Adrenal gland (tissue), 9 donors: ENCODE measurements at regions not wholly inside any gene's neighbourhood (a gene's known extent, or its start where the extent isn't known, plus 50 kb on each side); places are given as distances from the start of the nearest gene placed in this dataset.

Experiments
- DNase-seq, 7 donors: peaks; one replicate each; pipeline ENCODE4 v3.0.0-alpha.2; 2019 to 2020
- H3K27ac ChIP-seq, 5 donors: fragments of 200-600 bp; sonication (generic) in 4 of 5; 1 replicate in 3 of 5; 2 replicates in 2 of 5; pipeline versions ENCODE4 v1.5.1 to v1.8.0; 2016 to 2020; ENCODE audit warnings: mild to moderate bottlenecking in 1 of 5
- H3K27me3 ChIP-seq: fragments of 200-600 bp; 2 replicates; pipeline ENCODE4 v1.8.0; 2021
- H3K36me3 ChIP-seq, 2 donors: fragments of 200-600 bp; replicated peaks in 1 of 2; 1 replicate in 1 of 2; 2 replicates in 1 of 2; pipeline versions ENCODE4 v1.5.1 to v1.8.0; 2018 to 2022
- H3K4me1 ChIP-seq, 2 donors: fragments of 200-600 bp; replicated peaks in 1 of 2; 1 replicate in 1 of 2; 2 replicates in 1 of 2; pipeline versions ENCODE4 v1.5.1 to v1.8.0; 2018 to 2021
- H3K4me3 ChIP-seq, 4 donors: fragments of 200-600 bp; sonication (generic) in 3 of 4; one replicate each; pipeline ENCODE4 v1.5.1; 2016 to 2018
- H3K9me3 ChIP-seq, 3 donors: fragments of 200-600 bp; sonication (generic) in 1 of 3; replicated peaks in 1 of 3; 1 replicate in 2 of 3; 2 replicates in 1 of 3; pipeline versions ENCODE4 v1.5.1 to v1.8.0; 2016 to 2021
- POLR2A ChIP-seq, 2 donors: fragments of 450-650 bp; IDR thresholded peaks; one replicate each; pipeline ENCODE4 v1.6.1; 2017; ENCODE audit warnings: antibody characterized with exemption in 2 of 2, mild to moderate bottlenecking in 2 of 2, moderate library complexity in 1 of 2
- WGBS, 4 donors: extraction: QIAGEN DNeasy Blood & Tissue Kit in 2 of 4; methylation state at CpG; one replicate each; pipeline versions ENCODE4 v1.1.5 to v1.1.7; 2013 to 2017; 5-methylcytosine and 5-hydroxymethylcytosine counted together
- intact Hi-C, 2 donors: fragments of 100-400 bp; cut with DNase I; formaldehyde crosslinking; loops; one replicate each; pipeline versions ENCODE4 v1.14.1 to v1.15.0; 2022 to 2023
- TF ChIP-seq, protein P1 (sequence below), 6 experiments: fragments of 450-650 bp in 4 of 6; fragments of 200-600 bp in 2 of 6; sonication (generic) in 1 of 6; IDR thresholded peaks; 1 replicate in 5 of 6; 2 replicates in 1 of 6; pipeline versions ENCODE4 v1.5.1 to v1.8.0; 2016 to 2021; ENCODE audit warnings: antibody characterized with exemption in 6 of 6, mild to moderate bottlenecking in 2 of 6, moderate library complexity in 1 of 6
- donor health status: healthy with polysubstance abuse.
- donor health status: Bipolar disorder and iron deficiency.
- donor health status: DM: yes; HTN: yes; CAD: no.
- donor health status: DM: no; HTN: no; CAD: no.
- donor health status: DM: no; HTN: no; CAD: no.

DNA sequence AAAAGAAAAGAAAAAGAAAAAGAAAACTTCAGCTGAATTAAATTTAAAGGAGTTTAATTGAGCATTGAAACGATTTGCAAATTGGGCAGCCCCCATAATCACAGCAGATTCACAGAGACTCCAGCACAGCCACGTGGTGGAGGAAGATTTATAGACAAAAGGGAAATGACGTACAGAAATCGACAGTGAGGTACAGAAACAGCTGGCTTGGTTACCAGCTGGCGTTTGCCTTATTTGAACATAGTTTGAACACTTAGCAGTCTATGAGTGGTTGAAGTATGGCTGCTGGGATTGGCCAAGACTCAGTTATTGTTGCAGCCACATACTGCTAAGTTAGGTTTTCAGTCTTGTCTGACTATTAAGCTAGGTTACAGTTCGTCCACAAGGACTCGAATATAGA lies 312.2 kb upstream of the SLC14A2 start:
- 63 to 72% (median 66%) methylated on average over 7 of the region's 7 CpGs for WGBS, 4 donors
- no peak overlapping the region for H3K27ac ChIP-seq
- TF ChIP-seq POLR2A (IDR thresholded peaks at IDR 0.05) = no peak
- TF ChIP-seq, protein P1, sequence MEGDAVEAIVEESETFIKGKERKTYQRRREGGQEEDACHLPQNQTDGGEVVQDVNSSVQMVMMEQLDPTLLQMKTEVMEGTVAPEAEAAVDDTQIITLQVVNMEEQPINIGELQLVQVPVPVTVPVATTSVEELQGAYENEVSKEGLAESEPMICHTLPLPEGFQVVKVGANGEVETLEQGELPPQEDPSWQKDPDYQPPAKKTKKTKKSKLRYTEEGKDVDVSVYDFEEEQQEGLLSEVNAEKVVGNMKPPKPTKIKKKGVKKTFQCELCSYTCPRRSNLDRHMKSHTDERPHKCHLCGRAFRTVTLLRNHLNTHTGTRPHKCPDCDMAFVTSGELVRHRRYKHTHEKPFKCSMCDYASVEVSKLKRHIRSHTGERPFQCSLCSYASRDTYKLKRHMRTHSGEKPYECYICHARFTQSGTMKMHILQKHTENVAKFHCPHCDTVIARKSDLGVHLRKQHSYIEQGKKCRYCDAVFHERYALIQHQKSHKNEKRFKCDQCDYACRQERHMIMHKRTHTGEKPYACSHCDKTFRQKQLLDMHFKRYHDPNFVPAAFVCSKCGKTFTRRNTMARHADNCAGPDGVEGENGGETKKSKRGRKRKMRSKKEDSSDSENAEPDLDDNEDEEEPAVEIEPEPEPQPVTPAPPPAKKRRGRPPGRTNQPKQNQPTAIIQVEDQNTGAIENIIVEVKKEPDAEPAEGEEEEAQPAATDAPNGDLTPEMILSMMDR (IDR thresholded peaks at IDR 0.05) = no peak
- H3K36me3 ChIP-seq = no peaks in the 10 kb centered on the region
- H3K4me1 ChIP-seq = no peaks in the 10 kb centered on the region
- no peak for DNase-seq
- no peak overlapping the region for H3K4me3 ChIP-seq
- H3K27me3 ChIP-seq = no peaks in the 10 kb centered on the region
- intact Hi-C loops = no loop called here
- no peaks in the 10 kb centered on the region for H3K9me3 ChIP-seq

DNA sequence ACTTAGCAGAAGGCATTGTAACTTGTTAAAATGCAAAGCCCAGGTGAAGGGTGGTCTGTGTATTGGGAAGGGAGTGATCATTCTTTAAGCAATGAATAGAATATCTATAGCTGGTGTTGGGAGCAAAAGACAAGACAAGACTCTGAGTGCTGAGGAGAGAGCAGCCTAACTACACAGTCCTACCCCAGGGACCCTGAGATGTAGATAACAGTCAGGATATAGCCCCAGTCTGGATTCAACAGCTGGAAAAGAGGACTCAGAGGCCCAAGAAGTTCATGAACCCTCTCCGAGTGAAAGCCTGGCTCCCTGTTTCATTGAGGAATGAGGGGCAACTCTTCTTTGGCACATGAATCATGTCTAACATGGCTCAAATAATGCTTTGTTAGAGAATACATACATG lies 310.7 kb upstream of the SLC14A2 start:
- H3K27me3 ChIP-seq = no peaks in the 10 kb centered on the region
- no peak overlapping the region for H3K27ac ChIP-seq
- intact Hi-C loops = no loop called here
- no peak for DNase-seq
- H3K4me1 ChIP-seq = no peaks in the 10 kb centered on the region
- no peak for TF ChIP-seq POLR2A (IDR thresholded peaks at IDR 0.05)
- TF ChIP-seq, protein P1 (IDR thresholded peaks at IDR 0.05) = no peak
- H3K36me3 ChIP-seq = no peaks in the 10 kb centered on the region
- H3K4me3 ChIP-seq = no peak overlapping the region
- H3K9me3 ChIP-seq = no peaks in the 10 kb centered on the region
- 38 to 67% (median 62%) methylated on average over 1 of the region's 1 CpG for WGBS, 4 donors

DNA sequence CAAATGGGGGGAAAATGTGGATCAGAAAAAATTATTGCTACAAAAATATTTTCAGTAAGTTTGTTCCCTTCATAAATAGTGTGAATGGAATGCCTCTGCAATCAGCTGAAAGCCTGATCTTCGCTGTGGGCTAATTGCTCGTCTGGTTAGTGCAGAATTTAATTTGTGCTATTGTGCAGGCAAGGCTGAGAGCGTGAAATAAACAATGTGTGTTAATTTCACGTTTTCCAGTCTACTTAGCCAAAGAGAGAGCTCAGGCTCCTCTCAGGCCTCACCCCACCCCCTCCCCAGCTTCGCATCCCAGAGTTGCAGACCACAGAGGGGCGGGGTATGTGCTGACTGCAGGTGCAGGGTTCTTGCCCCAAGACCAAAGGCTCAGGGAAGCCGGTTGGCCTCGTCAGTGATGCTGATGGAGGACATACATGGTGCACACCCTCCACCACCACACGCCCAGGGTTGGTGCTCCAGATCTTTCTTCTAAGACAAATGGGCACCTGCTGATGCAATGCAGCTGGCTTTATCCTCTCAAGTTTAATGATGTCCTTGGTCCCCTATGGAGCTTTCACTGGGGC lies 302.6 kb upstream of the SLC14A2 start:
- Histone ChIP-seq H3K4me1 (no peaks in the 10 kb centered on the region), H3K9me3 (no peaks in the 10 kb centered on the region), H3K27ac (no peak overlapping the region), H3K27me3 (no peaks in the 10 kb centered on the region), H3K36me3 (no peaks in the 10 kb centered on the region), H3K4me3 (no peak overlapping the region)
- intact Hi-C loops = no loop called here
- TF ChIP-seq, protein P1 (IDR thresholded peaks at IDR 0.05) = no peak
- no peak for DNase-seq
- WGBS, 4 donors = 81 to 88% (median 87%) methylated on average over 8 to 9 of the region's 9 CpGs

DNA sequence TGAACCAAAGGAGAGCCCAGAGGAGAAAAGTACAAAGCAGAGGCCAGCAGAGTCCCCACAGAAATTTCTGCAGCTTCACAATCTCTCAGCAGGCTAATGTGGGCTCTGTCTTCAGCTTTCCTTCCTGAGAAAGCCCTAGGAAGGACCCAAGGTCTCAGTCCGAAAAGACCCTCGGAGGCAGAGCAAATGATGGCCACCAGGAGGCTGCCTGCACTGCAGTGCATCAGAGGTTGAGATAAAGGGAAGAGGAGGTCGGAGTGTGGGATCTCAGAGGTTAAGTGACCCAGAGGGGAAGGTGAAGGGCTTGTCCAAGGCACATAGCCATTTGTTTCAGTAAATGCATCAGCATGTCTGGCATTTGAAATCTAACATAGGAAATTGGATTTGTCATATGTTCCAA lies 299.1 kb upstream of the SLC14A2 start:
- no peak for DNase-seq
- 75 to 100% (median 84%) methylated on average over 1 to 3 of the region's 3 CpGs for WGBS, 4 donors
- H3K36me3 ChIP-seq = no peaks in the 10 kb centered on the region
- no peaks in the 10 kb centered on the region for H3K9me3 ChIP-seq
- no peak overlapping the region for H3K4me3 ChIP-seq
- H3K27ac ChIP-seq = no peak overlapping the region
- TF ChIP-seq, protein P1 (IDR thresholded peaks at IDR 0.05) = no peak
- no peak for TF ChIP-seq POLR2A (IDR thresholded peaks at IDR 0.05)
- intact Hi-C loops = no loop called here
- H3K4me1 ChIP-seq = no peaks in the 10 kb centered on the region
- no peaks in the 10 kb centered on the region for H3K27me3 ChIP-seq
